CD4-positive, alpha-beta T cell treated with Interleukin-4 for 1 hour (primary cell): ENCODE measurements at regions not wholly inside any gene's neighbourhood (a gene's known extent, or its start where the extent isn't known, plus 50 kb on each side); places are given as distances from the start of the nearest gene placed in this dataset.

Experiments
- DNase-seq, 2 donors: peaks; one replicate each; pipeline ENCODE4 v3.0.0-alpha.2; 2020 to 2022

DNA sequence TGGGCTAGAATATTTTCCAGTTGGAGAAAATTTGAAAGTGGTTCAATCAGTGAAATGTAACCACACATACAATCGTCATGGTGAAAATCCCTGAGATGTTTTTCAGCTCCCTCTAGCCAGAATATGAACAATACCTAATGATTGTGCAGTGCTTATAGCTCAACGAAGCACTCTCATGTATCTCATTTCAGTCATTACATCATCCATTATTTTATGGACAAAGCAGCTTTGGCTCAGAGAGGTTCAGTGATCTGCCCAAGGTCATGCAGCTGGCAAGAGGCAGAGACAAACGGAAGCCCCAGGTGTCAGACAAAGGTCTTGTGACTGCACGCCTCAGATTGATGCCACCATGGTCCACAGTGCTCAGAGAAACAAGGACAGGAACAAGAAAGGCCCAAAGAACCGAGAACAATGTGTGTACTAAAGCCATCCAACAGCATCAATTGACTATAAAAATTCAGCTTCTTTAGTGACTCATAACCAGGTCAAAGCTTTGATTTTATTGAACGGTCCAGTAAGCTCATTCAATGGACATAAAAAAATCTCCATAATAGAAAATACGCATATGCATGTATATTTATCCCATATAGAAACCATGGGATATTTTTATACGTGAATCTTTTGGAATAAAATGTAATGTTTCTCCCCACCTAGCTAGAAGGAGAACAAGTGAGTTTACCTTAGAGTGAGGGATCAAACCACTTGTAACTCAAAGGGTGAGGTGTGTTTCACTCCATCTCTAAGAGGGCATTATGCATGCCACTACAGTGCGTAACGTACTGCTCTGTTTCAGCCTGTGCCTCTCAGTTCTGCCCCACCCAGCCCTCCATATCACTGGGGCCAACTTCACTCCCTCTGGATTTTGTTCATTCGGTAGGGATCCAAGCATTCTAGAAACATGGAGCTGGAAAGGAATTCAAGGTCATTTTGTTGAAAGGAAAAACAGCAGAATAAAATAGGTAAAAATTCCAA, 141.8 kb downstream of the GRIN2B start:
- DNase-seq: no peak

DNA sequence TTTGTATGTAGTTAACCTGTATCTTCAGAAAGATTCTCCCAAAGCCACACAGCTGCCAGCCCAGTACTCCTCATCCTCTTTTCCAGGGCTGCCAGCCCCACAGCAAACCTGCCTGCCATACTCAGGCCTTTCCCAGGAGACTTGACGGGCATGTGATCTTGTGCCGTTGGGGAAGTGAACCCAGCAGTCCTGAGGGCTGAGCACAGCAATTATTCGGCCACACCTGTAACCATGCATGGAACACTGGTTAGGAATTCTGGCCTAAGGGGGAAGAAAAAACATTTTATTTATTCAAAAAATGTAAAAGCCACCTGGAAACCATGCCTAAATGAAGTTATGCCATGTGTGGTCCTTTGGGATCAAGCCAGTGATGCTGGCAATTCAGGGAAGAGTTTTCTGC, 145.3 kb downstream of the GRIN2B start:
- no peak for DNase-seq

- no peak for DNase-seq
Measured at GRCh38 chr12:13835652-13836051, 145.8 kb downstream of the GRIN2B start.

- no peak for DNase-seq
Measured at GRCh38 chr12:13834241-13834640, 147.2 kb downstream of the GRIN2B start.

DNA sequence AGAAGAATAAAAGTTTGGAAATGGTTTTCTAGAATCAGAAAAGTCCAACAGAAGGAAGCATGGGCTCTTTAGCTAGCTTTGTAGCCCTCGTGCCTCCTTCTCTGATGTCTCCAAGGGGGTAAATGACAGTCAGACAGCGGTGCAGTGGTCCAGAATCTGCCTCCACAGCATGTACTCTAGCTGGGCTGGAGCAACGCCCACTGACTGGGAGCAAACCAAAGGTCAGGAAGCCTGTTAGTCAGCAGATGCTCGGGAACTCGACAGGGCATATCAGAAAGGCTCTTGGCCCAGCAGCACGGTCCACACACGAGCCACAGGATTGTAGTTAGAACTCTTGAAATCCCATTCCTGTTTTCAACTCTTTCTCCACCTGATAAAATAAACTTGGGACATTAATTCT, 164.3 kb downstream of the GRIN2B start:
- DNase-seq: no peak

GRCh38 chr12:13816394-13816793, 165.0 kb downstream of the GRIN2B start:
- no peak for DNase-seq

- DNase-seq: no peak
Measured at GRCh38 chr12:13812168-13812567, 169.2 kb downstream of the GRIN2B start.

DNA sequence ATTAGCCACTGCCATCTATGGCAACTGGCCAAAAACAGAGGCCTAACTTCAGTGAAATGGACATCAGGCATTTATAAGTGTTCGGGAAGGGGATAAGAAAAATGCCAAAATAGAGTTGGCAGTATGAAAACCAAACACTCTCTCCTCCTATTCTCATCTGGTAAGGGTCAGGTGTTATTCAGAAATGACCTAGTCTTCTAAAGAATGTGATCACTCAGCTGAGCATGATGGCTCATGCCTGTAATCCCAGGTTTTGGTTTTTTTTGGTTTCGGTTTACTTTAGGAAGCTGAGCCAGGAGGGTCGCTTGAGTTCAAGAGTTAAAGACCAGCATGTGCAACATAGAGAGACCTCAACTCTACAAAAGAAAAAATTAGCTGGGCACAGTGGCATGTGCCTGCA, 170.3 kb downstream of the GRIN2B start:
- DNase-seq: no peak

DNA sequence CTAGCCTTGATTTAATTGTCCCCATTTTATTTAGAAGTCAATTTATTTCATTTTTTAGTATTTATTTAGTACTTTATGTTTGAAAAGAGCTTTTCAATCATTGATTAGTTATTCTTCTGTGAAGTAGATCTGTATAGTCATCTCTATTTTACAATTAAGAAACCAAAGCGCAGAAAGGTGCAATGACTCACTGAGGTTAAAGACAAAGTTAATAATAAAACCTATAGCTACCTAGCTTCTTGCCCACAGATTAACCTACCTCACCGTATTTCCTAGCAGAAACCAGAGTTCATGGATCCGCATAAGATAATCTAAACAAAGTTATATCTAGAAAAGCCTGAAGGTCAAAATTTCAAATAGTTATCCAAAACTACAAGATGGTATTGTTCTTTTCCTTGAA, 176.4 kb downstream of the GRIN2B start:
- no peak for DNase-seq

GRCh38 chr12:13801543-13801942, 179.9 kb downstream of the GRIN2B start:
- DNase-seq: no peak

GRCh38 chr12:13799574-13799973, 181.8 kb downstream of the GRIN2B start:
- no peak for DNase-seq

DNA sequence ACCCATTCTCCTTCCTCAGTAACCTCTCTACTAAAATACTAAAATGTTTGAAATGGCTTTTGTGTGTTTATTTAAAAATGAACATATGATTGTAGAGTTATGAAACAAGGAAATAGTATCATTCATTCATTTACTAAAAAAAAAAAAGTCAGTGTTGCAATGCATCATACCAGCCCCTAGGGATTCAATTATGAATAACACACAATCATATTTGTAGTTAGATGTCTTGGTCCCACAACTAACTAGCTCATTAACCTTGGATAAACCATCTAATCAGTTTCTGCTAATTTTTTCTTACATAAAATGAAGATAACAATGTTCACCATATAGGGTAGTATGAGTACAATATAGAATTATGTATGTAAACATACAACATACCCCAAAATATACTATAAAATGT, 183.2 kb downstream of the GRIN2B start:
- no peak for DNase-seq

DNA sequence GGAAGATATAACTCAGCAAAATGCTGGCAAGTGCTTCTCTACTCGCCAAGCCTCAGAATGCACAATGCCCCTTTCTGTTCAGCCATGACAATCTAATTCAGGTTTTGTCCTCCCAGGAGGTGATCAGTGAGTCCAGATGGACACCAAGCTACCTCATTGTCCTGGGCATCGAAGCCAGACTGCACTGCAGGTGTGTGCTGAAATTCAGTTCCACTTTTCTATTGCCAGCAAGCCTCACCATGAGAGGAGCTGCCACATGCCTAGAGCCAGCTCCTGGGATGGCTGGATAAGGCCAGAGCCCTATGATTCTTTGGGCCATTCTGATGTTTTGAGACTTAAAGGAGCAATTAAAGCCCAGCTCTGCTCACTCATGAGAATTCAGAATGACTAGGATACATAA, 186.7 kb downstream of the GRIN2B start:
- no peak for DNase-seq

GRCh38 chr12:13790317-13790716, 191.1 kb downstream of the GRIN2B start:
- DNase-seq: no peak

DNA sequence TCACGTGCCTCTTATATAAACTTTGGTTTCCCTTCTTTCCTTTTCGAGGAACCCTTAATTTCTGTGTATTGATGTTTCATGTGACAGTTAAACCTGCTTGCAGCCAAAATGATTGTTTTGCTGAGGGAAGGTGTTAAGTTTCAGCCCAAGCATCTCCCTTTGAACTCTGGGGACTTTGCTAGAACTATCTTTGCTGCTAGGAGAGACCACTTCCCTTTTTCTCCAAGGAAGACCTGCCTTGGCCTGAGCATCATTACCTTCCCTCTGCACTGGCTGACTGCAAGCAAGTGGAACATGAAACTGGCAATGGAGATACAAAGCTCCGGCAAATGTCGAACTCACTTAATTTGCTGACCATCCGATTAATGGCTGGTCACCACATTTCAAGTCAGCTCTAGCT, 192.8 kb downstream of the GRIN2B start:
- no peak for DNase-seq

GRCh38 chr12:13786646-13787045, 194.8 kb downstream of the GRIN2B start:
- DNase-seq: no peak

- no peak for DNase-seq
Measured at GRCh38 chr12:13784504-13784903, 196.9 kb downstream of the GRIN2B start.

- DNase-seq: no peak
Measured at GRCh38 chr12:13780453-13780852, 200.9 kb downstream of the GRIN2B start.

DNA sequence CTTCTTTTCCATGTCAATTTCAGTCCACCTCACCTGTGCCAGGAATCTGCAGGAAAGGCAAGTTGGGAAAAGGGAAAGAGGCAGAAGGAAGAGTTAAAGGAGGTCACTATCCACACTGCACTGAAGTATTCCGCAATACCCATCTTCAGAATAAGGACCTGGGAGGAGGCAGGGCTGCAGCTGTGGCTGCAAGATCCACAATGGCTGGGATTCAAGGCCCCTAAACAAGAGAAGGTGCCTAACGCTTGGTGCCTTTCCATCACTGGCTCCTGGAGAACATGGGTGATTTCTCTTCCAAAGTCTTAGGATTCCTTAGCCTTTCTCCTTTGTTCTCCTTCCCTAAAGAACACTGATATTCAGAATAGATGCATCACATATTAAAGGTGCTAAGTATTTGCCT, 204.0 kb downstream of the GRIN2B start:
- no peak for DNase-seq

GRCh38 chr12:13772264-13772663, 209.1 kb downstream of the GRIN2B start:
- DNase-seq: no peak

- no peak for DNase-seq
Measured at GRCh38 chr12:13770576-13770975, 210.8 kb downstream of the GRIN2B start.

DNA sequence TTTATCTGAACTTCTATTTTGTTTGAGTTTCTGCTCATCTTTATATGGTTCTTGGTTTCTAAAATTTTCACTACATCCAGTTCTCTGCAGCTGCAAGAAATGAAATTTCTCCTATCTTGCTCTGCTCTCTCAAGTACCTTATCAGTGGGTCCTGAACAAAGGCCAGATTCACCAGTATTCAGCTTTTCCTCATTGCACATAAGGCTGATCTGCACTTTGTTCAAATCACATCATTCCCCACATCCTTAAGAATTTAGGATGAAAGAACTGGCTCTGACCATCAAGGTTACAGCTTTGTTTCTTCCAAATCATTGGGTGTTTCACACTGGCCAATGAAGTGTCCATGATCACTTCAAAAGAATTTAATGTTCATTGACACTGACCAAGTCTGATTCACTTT, 211.4 kb downstream of the GRIN2B start:
- no peak for DNase-seq

DNA sequence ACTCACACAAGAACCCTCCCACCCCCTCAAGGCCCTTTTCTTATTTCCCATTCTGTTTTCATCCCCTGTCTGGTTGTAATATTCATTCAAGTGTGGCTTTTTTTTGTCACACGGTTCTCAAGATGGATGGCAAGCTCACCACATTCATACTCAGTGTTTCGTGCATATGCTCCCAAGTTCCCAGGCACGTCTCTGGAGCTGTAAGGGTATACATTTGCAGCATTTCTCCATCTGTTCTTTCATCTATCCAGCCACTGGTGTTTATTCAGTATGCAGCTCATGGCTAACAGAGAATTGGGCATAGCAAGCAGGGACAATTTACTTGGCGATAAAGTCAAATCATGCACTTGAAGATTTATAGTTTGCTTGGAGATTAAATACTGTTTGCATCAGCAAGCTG, 212.1 kb downstream of the GRIN2B start:
- no peak for DNase-seq

DNA sequence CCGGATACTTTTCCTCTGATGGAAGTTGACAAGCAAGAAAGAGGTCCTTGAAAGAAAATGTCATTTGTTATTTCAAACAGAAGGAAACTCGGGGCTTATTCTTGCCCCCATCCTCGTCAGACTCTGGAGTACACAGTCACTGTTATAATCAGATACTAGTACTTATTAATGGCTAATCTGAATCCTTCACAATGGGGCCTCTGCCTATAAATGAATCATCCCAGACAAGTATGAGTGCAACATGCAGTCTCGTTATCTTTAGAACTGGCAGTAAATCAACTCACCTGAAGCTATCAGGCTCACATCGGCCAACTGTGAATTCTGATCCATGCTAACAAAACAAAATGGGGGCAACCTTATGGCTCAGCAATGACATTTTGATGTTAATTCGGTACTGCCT, 216.7 kb downstream of the GRIN2B start:
- DNase-seq: no peak

GRCh38 chr12:13749389-13749788, 232.0 kb downstream of the GRIN2B start:
- DNase-seq: no peak
